ENCODE measurements at regions not wholly inside any gene's neighbourhood (a gene's known extent, or its start where the extent isn't known, plus 50 kb on each side); places are given as distances from the start of the nearest gene placed in this dataset.
"Not testable (repeated sequence)": the region's sequence is repeated elsewhere in the genome, so short reads cannot be mapped to it uniquely, and the experiment has no call there.

GRCh38 chr14:106044949-106045596, 518.7 kb downstream of the TMEM121 start:
- intact Hi-C loops (cut with micrococcal nuclease) = no loop called here
- Mint-ChIP-seq H3K4me1 (peaks cover 14% of the 10 kb centered on the region), H3K36me3 (ENCODE audit: low read depth) (no peaks in the 10 kb centered on the region), H3K27me3 (no peaks in the 10 kb centered on the region), H3K9me3 (no peaks in the 10 kb centered on the region), H3K4me3 (no peak overlapping the region), H3K27ac (peak overlapping the region; percentile 12)
- TF ChIP-seq CTCF (IDR thresholded peaks at IDR 0.05) = no peak
- POLR2A ChIA-PET = no interaction called here
- peak; percentile 45 for DNase-seq
- ATAC-seq (ENCODE audit: low read depth) = peak; percentile 93
- CTCF ChIA-PET = no interaction called here

GRCh38 chr14:106051796-106052195, 525.4 kb downstream of the TMEM121 start:
- Mint-ChIP-seq H3K27ac (no peak overlapping the region), H3K4me3 (no peak overlapping the region)

GRCh38 chr14:106055289-106055688, 528.9 kb downstream of the TMEM121 start:
- CTCF ChIA-PET = no interaction called here
- no peak overlapping the region for H3K27ac Mint-ChIP-seq
- ATAC-seq (ENCODE audit: low read depth) = no peak

More at GRCh38 chr14:106051796-106052195, 525.4 kb downstream of the TMEM121 start:
- no peaks in the 10 kb centered on the region for H3K27me3 Mint-ChIP-seq
- H3K9me3 Mint-ChIP-seq = no peaks in the 10 kb centered on the region
- DNase-seq (no peak), ATAC-seq (ENCODE audit: low read depth) (no peak)
- no peak for TF ChIP-seq CTCF (IDR thresholded peaks at IDR 0.05)
- intact Hi-C loops (cut with micrococcal nuclease) = no loop called here
- H3K36me3 Mint-ChIP-seq (ENCODE audit: low read depth) = no peaks in the 10 kb centered on the region
- ChIA-PET CTCF (no interaction called here), POLR2A (no interaction called here)
- peaks cover 9% of the 10 kb centered on the region for H3K4me1 Mint-ChIP-seq

GRCh38 chr14:106058342-106058741, 532.0 kb downstream of the TMEM121 start:
- DNase-seq = no peak
- Mint-ChIP-seq H3K36me3 (ENCODE audit: low read depth) (no peaks in the 10 kb centered on the region), H3K9me3 (no peaks in the 10 kb centered on the region), H3K4me1 (peaks cover 26% of the 10 kb centered on the region), H3K4me3 (no peak overlapping the region), H3K27ac (no peak overlapping the region), H3K27me3 (no peaks in the 10 kb centered on the region)
- no peak for TF ChIP-seq CTCF (IDR thresholded peaks at IDR 0.05)
- ATAC-seq (ENCODE audit: low read depth) = no peak
- CTCF ChIA-PET = no interaction called here
- POLR2A ChIA-PET = no interaction called here
- intact Hi-C loops (cut with micrococcal nuclease) = no loop called here

More at GRCh38 chr14:106055289-106055688, 528.9 kb downstream of the TMEM121 start:
- DNase-seq = no peak
- Mint-ChIP-seq H3K36me3 (ENCODE audit: low read depth) (no peaks in the 10 kb centered on the region), H3K4me3 (no peak overlapping the region), H3K27me3 (no peaks in the 10 kb centered on the region), H3K9me3 (no peaks in the 10 kb centered on the region), H3K4me1 (peaks cover 9% of the 10 kb centered on the region)
- TF ChIP-seq CTCF (IDR thresholded peaks at IDR 0.05) = no peak
- intact Hi-C loops (cut with micrococcal nuclease) = no loop called here
- POLR2A ChIA-PET = no interaction called here

GRCh38 chr14:106060276-106060975, 534.0 kb downstream of the TMEM121 start:
- DNase-seq (no peak), ATAC-seq (ENCODE audit: low read depth) (no peak)
- CTCF ChIA-PET = no interaction called here
- Mint-ChIP-seq H3K4me1 (peaks cover 17% of the 10 kb centered on the region), H3K36me3 (ENCODE audit: low read depth) (no peaks in the 10 kb centered on the region), H3K27me3 (no peaks in the 10 kb centered on the region), H3K9me3 (no peaks in the 10 kb centered on the region), H3K27ac (no peak overlapping the region), H3K4me3 (no peak overlapping the region)
- POLR2A ChIA-PET = no interaction called here
- intact Hi-C loops (cut with micrococcal nuclease) = loop anchor here (5.0 to 10.0 kb wide), 2 partner anchors 46 to 523 kb away; no protein-coding TSS in a partner anchor
- TF ChIP-seq CTCF (IDR thresholded peaks at IDR 0.05) = no peak

GRCh38 chr14:106061877-106062500, 535.6 kb downstream of the TMEM121 start:
- H3K4me1 Mint-ChIP-seq = peaks cover 17% of the 10 kb centered on the region
- intact Hi-C loops (cut with micrococcal nuclease) = loop anchor here (5.0 to 10.0 kb wide), 2 partner anchors 47 to 525 kb away; no protein-coding TSS in a partner anchor
- not testable (repeated sequence) for H3K9me3 Mint-ChIP-seq; H3K36me3 Mint-ChIP-seq (ENCODE audit: low read depth); H3K27ac Mint-ChIP-seq; H3K27me3 Mint-ChIP-seq
- ChIA-PET POLR2A (interaction anchor here (1.3 to 1.5 kb wide), 2 partner anchors 198 to 200 kb away, joined by 6 to 7 read pairs; no protein-coding TSS in a partner anchor), CTCF (interaction anchor here (1.0 kb wide), 1 partner anchor 524 kb away, joined by 3 read pairs; no protein-coding TSS in a partner anchor)
- DNase-seq (peak; percentile 54), ATAC-seq (ENCODE audit: low read depth) (peak; percentile 86)
- H3K4me3 Mint-ChIP-seq = peak overlapping the region; percentile 73
